ENCODE measurements at regions not wholly inside any gene's neighbourhood (a gene's known extent, or its start where the extent isn't known, plus 50 kb on each side); places are given as distances from the start of the nearest gene placed in this dataset.

DNA sequence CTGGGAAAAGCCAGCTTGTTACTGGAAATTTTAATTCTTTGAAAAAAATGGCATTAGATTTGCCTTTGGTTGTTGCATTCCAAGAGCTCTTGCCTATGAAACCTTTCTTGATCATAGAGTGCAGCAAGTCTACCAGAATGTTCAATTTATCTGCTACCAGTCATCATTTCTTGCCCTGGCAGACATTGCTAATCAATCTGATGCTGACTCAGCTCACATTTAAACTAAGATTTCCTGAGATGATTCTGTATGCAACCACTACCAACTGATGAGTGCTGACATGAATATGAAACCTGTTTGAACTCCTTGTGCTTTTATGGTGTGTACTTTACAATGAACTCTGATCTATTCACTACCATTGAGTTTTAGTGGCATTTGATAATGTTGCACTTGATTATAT lies 166.5 kb upstream of the SALL1 start:
- no peaks in the 10 kb centered on the region for H3K4me1 Mint-ChIP-seq
- Histone ChIP-seq H3K36me3 (ENCODE audit: control insufficient read depth in 2 of 2, extremely low read depth in 1 of 2, insufficient read depth in 1 of 2, low read length in 1 of 2) (no peaks in the 10 kb centered on the region), H3K4me1 (ENCODE audit: control insufficient read depth in 1 of 2, extremely low read depth in 1 of 2, insufficient read depth in 2 of 2, low read length in 2 of 2) (no peaks in the 10 kb centered on the region), H3K27me3 (replicated peaks in 1 of 2; ENCODE audit: control insufficient read depth in 2 of 2, extremely low read depth in 1 of 2, insufficient read depth in 2 of 2, low read length in 1 of 2) (no peaks in the 10 kb centered on the region), H3K27ac (ENCODE audit: low read length) (no peak overlapping the region), H3K4me3 (ENCODE audit: control insufficient read depth in 1 of 2, extremely low read depth in 1 of 2, low read length in 1 of 2) (no peak overlapping the region), H3K9me3 (no peaks in the 10 kb centered on the region)
- DNase-seq (no peak), ATAC-seq (replicated peaks in 1 of 4) (no peak)
- no peak overlapping the region for H3K27ac Mint-ChIP-seq
- no peaks in the 10 kb centered on the region for H3K27me3 Mint-ChIP-seq
- peaks cover 0 to 11% (median 5%) of the 10 kb centered on the region in 3 donors for H3K9me3 Mint-ChIP-seq
- ChIA-PET CTCF (no interaction called here), POLR2A (no interaction called here)
- H3K4me3 Mint-ChIP-seq: no peak overlapping the region
- no peaks in the 10 kb centered on the region for H3K36me3 Mint-ChIP-seq

DNA sequence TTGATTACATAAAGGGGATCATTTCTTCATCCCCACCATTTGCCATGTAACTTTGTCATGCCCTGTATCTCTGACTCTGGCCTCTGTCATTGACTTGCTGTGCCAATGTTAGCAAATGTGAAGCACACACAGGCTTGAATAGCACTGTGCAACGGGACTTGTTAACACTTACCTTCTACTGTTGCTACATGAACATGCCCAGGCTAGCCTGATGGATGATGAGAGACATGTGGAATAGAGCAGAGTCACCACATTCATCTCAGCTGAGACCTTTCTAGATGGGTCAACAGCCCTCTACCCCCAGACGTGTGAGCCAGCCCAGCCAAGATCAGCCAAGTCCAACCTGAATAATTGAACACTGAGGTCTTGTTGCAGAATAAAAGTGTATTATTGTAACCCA lies 162.1 kb upstream of the SALL1 start:
- H3K9me3 Mint-ChIP-seq: peaks cover 3 to 11% (median 6%) of the 10 kb centered on the region in 3 donors
- no peaks in the 10 kb centered on the region for H3K27me3 ChIP-seq (replicated peaks in 1 of 2; ENCODE audit: control insufficient read depth in 2 of 2, extremely low read depth in 1 of 2, insufficient read depth in 2 of 2, low read length in 1 of 2)
- POLR2A ChIA-PET: no interaction called here

DNA sequence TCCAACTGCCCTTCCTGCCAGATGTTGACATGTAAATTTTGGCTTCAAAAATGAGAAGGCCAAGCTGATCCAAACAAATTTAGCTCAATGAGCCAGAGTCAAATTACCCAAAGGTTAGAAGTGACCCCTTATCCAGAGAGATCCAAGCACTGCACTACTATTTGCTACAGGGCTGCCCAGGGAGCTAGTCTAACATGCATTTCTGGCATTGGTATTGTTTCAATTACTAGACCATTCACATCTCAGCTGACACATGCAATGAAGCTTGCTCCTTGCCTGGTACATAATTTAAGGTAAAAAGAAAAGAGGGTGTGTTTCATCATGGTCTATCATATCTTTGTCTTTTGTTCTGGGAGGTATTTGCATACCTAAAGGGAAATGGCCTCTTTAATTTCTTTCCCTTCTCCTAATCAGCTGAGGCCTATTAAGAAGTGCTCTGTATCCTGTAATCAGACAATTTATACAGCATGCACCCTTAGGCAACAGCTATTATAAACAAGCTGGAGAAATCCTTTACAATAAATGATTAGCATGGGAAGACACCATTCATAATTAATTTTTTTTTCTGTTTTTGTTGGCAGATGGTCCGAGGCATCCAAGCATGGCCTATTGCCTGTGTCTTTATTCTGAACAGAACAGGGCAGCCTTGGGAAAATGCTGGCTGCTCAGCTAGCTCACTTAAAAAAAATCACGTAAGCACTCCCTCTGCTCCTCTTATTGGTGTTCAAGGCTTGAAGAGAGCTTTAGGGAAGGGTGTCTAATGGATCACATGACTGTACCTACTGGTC lies 161.5 kb upstream of the SALL1 start:
- H3K27ac Mint-ChIP-seq: no peak overlapping the region
- whole genome bisulfite sequencing (ENCODE audit: insufficient coverage): no CpG with 5 or more reads among the region's 2 CpGs

More for the DNA sequence above, 162.1 kb upstream of the SALL1 start:
- WGBS (ENCODE audit: insufficient coverage): no CpG with 5 or more reads among the region's 2 CpGs
- no peaks in the 10 kb centered on the region for H3K36me3 Mint-ChIP-seq
- H3K27ac Mint-ChIP-seq: no peak overlapping the region
- H3K4me1 ChIP-seq (ENCODE audit: control insufficient read depth in 1 of 2, extremely low read depth in 1 of 2, insufficient read depth in 2 of 2, low read length in 2 of 2): no peaks in the 10 kb centered on the region
- H3K27ac ChIP-seq (ENCODE audit: low read length): no peak overlapping the region
- CTCF ChIA-PET: no interaction called here
- H3K4me1 Mint-ChIP-seq: no peaks in the 10 kb centered on the region
- no peak overlapping the region for H3K4me3 Mint-ChIP-seq
- H3K36me3 ChIP-seq (ENCODE audit: control insufficient read depth in 2 of 2, extremely low read depth in 1 of 2, insufficient read depth in 1 of 2, low read length in 1 of 2): no peaks in the 10 kb centered on the region
- no peak overlapping the region for H3K4me3 ChIP-seq (ENCODE audit: control insufficient read depth in 1 of 2, extremely low read depth in 1 of 2, low read length in 1 of 2)
- ATAC-seq (replicated peaks in 1 of 4) (no peak), DNase-seq (no peak)
- no peaks in the 10 kb centered on the region for H3K9me3 ChIP-seq
- H3K27me3 Mint-ChIP-seq: no peaks in the 10 kb centered on the region

DNA sequence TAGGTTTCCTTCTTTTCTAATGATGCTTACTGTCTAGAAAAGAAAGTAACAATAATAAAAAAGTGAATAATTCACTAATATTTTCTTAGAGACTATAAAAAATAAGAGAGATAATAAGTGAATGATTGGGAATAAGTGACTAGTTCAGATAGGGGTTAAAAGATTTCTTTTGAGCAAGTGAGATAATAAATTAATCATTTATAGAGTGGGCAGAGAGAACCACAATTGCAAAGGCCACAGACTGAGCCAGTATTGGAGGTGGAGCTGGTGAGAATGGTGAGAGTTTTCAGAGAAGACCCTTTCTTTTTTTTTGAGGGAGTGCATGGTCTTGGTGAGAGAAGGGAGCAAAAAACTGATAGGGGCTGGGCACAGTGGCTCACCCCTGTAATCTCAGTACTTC lies 159.1 kb upstream of the SALL1 start:
- ChIA-PET POLR2A (no interaction called here), CTCF (no interaction called here)
- no peaks in the 10 kb centered on the region for H3K4me1 Mint-ChIP-seq
- H3K27ac ChIP-seq (ENCODE audit: low read length): no peak overlapping the region
- DNase-seq (no peak), ATAC-seq (replicated peaks in 1 of 4) (no peak)
- H3K27ac Mint-ChIP-seq: no peak overlapping the region
- H3K27me3 Mint-ChIP-seq: no peaks in the 10 kb centered on the region
- H3K4me3 ChIP-seq (ENCODE audit: control insufficient read depth in 1 of 2, extremely low read depth in 1 of 2, low read length in 1 of 2): no peak overlapping the region
- no peaks in the 10 kb centered on the region for H3K36me3 ChIP-seq (ENCODE audit: control insufficient read depth in 2 of 2, extremely low read depth in 1 of 2, insufficient read depth in 1 of 2, low read length in 1 of 2)
- no peaks in the 10 kb centered on the region for H3K4me1 ChIP-seq (ENCODE audit: control insufficient read depth in 1 of 2, extremely low read depth in 1 of 2, insufficient read depth in 2 of 2, low read length in 2 of 2)
- H3K27me3 ChIP-seq (replicated peaks in 1 of 2; ENCODE audit: control insufficient read depth in 2 of 2, extremely low read depth in 1 of 2, insufficient read depth in 2 of 2, low read length in 1 of 2): no peaks in the 10 kb centered on the region
- no peaks in the 10 kb centered on the region for H3K9me3 ChIP-seq
- no peaks in the 10 kb centered on the region for H3K36me3 Mint-ChIP-seq
- peaks cover 0 to 20% (median 14%) of the 10 kb centered on the region in 3 donors for H3K9me3 Mint-ChIP-seq
- H3K4me3 Mint-ChIP-seq: no peak overlapping the region

More for the DNA sequence above, 161.5 kb upstream of the SALL1 start:
- Histone ChIP-seq H3K9me3 (no peaks in the 10 kb centered on the region), H3K36me3 (ENCODE audit: control insufficient read depth in 2 of 2, extremely low read depth in 1 of 2, insufficient read depth in 1 of 2, low read length in 1 of 2) (no peaks in the 10 kb centered on the region), H3K27ac (ENCODE audit: low read length) (no peak overlapping the region), H3K4me1 (ENCODE audit: control insufficient read depth in 1 of 2, extremely low read depth in 1 of 2, insufficient read depth in 2 of 2, low read length in 2 of 2) (no peaks in the 10 kb centered on the region), H3K4me3 (ENCODE audit: control insufficient read depth in 1 of 2, extremely low read depth in 1 of 2, low read length in 1 of 2) (no peak overlapping the region), H3K27me3 (replicated peaks in 1 of 2; ENCODE audit: control insufficient read depth in 2 of 2, extremely low read depth in 1 of 2, insufficient read depth in 2 of 2, low read length in 1 of 2) (no peaks in the 10 kb centered on the region)
- H3K27me3 Mint-ChIP-seq: no peaks in the 10 kb centered on the region
- H3K9me3 Mint-ChIP-seq: peaks cover 2 to 11% (median 6%) of the 10 kb centered on the region in 3 donors
- ATAC-seq (replicated peaks in 1 of 4) (no peak), DNase-seq (no peak)
- no peaks in the 10 kb centered on the region for H3K4me1 Mint-ChIP-seq
- no peaks in the 10 kb centered on the region for H3K36me3 Mint-ChIP-seq
- ChIA-PET POLR2A (no interaction called here), CTCF (no interaction called here)
- H3K4me3 Mint-ChIP-seq: no peak overlapping the region

DNA sequence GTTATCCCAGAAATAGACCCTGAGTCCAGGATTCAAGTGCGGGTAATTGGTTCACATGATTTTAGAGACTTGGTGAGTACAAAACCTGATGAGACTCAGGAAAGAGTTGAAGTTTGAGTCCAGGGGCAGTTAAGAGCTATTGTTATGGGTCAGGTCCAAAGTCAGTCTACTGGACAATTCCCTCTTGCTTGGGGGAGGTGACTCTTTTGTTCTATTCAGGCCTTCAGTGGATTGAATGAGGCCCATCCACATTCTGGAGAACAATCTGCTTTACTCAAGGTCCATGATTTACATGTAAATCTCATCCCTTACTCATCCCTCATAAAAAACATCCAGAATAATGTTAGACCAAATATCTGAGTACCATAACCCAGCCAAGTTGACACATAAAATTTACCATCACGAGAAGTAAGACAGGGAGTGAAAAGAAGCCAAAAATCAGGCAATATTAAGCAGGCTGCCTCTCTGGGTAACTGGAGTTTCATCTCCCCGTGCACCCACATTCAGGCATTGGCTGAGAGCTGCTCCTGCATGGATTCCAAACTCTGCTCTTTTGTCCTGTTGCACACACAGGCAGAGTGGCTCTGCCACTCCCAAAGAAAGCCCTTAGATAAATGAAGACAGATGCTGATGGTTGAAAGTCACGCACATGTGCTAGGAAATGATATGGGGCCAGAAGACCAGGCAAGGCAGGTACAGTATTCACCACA lies 156.0 kb upstream of the SALL1 start:
- 69% methylated on average over 3 of the region's 4 CpGs for WGBS (ENCODE audit: insufficient coverage)
- H3K9me3 ChIP-seq: no peaks in the 10 kb centered on the region
- CTCF ChIA-PET: no interaction called here
- H3K4me3 Mint-ChIP-seq: no peak overlapping the region
- no peaks in the 10 kb centered on the region for H3K4me1 ChIP-seq (ENCODE audit: control insufficient read depth in 1 of 2, extremely low read depth in 1 of 2, insufficient read depth in 2 of 2, low read length in 2 of 2)
- DNase-seq (no peak), ATAC-seq (replicated peaks in 1 of 4) (no peak)
- no peaks in the 10 kb centered on the region for H3K4me1 Mint-ChIP-seq
- no peaks in the 10 kb centered on the region for H3K36me3 ChIP-seq (ENCODE audit: control insufficient read depth in 2 of 2, extremely low read depth in 1 of 2, insufficient read depth in 1 of 2, low read length in 1 of 2)
- no peaks in the 10 kb centered on the region for H3K36me3 Mint-ChIP-seq
- no peak overlapping the region for H3K27ac Mint-ChIP-seq
- H3K27ac ChIP-seq (ENCODE audit: low read length): no peak overlapping the region
- no peaks in the 10 kb centered on the region for H3K27me3 ChIP-seq (replicated peaks in 1 of 2; ENCODE audit: control insufficient read depth in 2 of 2, extremely low read depth in 1 of 2, insufficient read depth in 2 of 2, low read length in 1 of 2)
- no peaks in the 10 kb centered on the region for H3K27me3 Mint-ChIP-seq
- peaks cover 0 to 15% (median 11%) of the 10 kb centered on the region in 3 donors for H3K9me3 Mint-ChIP-seq
- H3K4me3 ChIP-seq (ENCODE audit: control insufficient read depth in 1 of 2, extremely low read depth in 1 of 2, low read length in 1 of 2): no peak overlapping the region
- POLR2A ChIA-PET: no interaction called here

DNA sequence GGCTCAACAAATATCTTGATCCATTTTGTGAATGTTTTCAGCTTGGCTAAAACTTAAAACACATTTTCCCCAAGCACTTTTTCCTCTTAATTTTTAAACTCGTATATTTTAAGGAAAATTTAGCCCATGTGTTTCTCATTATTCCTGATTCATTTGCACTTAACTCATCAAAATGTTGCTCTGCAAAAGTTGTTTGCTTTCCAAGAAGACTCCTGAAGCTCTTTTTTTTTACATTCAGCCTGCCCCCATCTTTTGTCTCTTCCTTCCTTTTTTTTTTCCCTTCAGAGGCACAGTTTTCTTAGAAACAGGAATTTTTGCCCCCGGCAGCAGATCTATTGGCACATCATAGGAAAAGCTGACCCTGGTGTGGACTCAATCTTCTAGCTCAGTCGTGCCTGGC lies 155.0 kb upstream of the SALL1 start:
- ATAC-seq (replicated peaks in 1 of 4) (no peak), DNase-seq (no peak)
- no peaks in the 10 kb centered on the region for H3K9me3 ChIP-seq
- H3K27ac ChIP-seq (ENCODE audit: low read length): no peak overlapping the region
- no peaks in the 10 kb centered on the region for H3K4me1 Mint-ChIP-seq
- no peaks in the 10 kb centered on the region for H3K36me3 Mint-ChIP-seq
- peaks cover 0 to 15% (median 11%) of the 10 kb centered on the region in 3 donors for H3K9me3 Mint-ChIP-seq
- H3K4me3 Mint-ChIP-seq: no peak overlapping the region
- ChIA-PET POLR2A (no interaction called here), CTCF (no interaction called here)
- no peaks in the 10 kb centered on the region for H3K36me3 ChIP-seq (ENCODE audit: control insufficient read depth in 2 of 2, extremely low read depth in 1 of 2, insufficient read depth in 1 of 2, low read length in 1 of 2)
- H3K4me1 ChIP-seq (ENCODE audit: control insufficient read depth in 1 of 2, extremely low read depth in 1 of 2, insufficient read depth in 2 of 2, low read length in 2 of 2): no peaks in the 10 kb centered on the region
- H3K4me3 ChIP-seq (ENCODE audit: control insufficient read depth in 1 of 2, extremely low read depth in 1 of 2, low read length in 1 of 2): no peak overlapping the region
- H3K27me3 Mint-ChIP-seq: no peaks in the 10 kb centered on the region
- H3K27me3 ChIP-seq (replicated peaks in 1 of 2; ENCODE audit: control insufficient read depth in 2 of 2, extremely low read depth in 1 of 2, insufficient read depth in 2 of 2, low read length in 1 of 2): no peaks in the 10 kb centered on the region
- no peak overlapping the region for H3K27ac Mint-ChIP-seq
- WGBS (ENCODE audit: insufficient coverage): 48% methylated on average over 2 of the region's 3 CpGs
